ENCODE measurements at regions not wholly inside any gene's neighbourhood (a gene's known extent, or its start where the extent isn't known, plus 50 kb on each side); places are given as distances from the start of the nearest gene placed in this dataset.

GRCh38 chr12:124686370-124687173, 119.2 kb upstream of the NCOR2 start:
- no peak for TF ChIP-seq FOXP2 (optimal IDR thresholded peaks at IDR 0.05; ENCODE audit: borderline replicate concordance, extremely low read depth, extremely low read length, insufficient read depth)

GRCh38 chr12:124685689-124686369, 118.4 kb upstream of the NCOR2 start:
- no peak for TF ChIP-seq FOXP2 (optimal IDR thresholded peaks at IDR 0.05; ENCODE audit: borderline replicate concordance, extremely low read depth, extremely low read length, insufficient read depth)
- TF ChIP-seq, protein P1, sequence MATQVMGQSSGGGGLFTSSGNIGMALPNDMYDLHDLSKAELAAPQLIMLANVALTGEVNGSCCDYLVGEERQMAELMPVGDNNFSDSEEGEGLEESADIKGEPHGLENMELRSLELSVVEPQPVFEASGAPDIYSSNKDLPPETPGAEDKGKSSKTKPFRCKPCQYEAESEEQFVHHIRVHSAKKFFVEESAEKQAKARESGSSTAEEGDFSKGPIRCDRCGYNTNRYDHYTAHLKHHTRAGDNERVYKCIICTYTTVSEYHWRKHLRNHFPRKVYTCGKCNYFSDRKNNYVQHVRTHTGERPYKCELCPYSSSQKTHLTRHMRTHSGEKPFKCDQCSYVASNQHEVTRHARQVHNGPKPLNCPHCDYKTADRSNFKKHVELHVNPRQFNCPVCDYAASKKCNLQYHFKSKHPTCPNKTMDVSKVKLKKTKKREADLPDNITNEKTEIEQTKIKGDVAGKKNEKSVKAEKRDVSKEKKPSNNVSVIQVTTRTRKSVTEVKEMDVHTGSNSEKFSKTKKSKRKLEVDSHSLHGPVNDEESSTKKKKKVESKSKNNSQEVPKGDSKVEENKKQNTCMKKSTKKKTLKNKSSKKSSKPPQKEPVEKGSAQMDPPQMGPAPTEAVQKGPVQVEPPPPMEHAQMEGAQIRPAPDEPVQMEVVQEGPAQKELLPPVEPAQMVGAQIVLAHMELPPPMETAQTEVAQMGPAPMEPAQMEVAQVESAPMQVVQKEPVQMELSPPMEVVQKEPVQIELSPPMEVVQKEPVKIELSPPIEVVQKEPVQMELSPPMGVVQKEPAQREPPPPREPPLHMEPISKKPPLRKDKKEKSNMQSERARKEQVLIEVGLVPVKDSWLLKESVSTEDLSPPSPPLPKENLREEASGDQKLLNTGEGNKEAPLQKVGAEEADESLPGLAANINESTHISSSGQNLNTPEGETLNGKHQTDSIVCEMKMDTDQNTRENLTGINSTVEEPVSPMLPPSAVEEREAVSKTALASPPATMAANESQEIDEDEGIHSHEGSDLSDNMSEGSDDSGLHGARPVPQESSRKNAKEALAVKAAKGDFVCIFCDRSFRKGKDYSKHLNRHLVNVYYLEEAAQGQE (IDR thresholded peaks at IDR 0.05; ENCODE audit: insufficient read depth in 1 of 2, low read depth in 2 of 2, low read length in 2 of 2): peak in 1 of 2 experiments; percentile 10; a peak in 1 of 4 replicates

DNA sequence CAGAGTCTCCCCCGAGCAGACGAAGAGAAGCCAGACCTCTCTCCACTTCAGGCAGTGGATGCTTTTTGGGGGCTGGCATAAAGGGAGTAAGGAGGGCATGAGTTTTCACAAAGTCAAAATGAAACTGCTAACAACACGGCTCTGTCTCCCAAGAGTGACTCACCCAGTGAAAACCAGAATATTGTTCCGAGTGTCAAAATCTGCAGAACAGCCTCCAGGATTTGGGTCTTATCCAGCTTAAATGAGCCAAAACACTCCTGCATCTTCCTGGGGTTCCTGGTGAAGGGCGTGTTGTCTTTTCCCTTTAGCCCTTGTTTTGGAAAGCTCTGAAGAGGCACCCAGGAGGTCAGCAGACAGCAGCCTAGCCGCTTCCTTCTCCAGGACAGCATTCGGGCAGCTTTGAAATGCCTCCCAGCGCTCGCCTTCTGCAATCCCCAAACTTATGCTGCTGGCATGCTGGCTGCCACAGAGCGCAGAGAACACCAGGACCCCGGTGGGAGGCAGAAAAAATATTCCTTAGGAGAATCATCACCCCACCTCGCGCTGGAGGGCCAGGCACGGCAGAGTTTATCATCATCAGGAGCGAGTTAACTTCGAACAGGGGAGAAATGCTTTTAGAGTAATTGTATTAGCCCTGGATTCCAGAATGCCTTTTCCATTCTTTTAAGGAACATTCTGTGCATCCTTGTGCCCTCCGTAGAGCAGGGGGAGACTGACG, 117.7 kb upstream of the NCOR2 start:
- TF ChIP-seq FOXP2 (optimal IDR thresholded peaks at IDR 0.05; ENCODE audit: borderline replicate concordance, extremely low read depth, extremely low read length, insufficient read depth) (no peak), TAF1 (IDR thresholded peaks at IDR 0.05; ENCODE audit: borderline replicate concordance, insufficient read depth, low read length) (no peak), POLR2AphosphoS5 (IDR thresholded peaks at IDR 0.05; ENCODE audit: low read depth, low read length) (no peak), SIN3A (IDR thresholded peaks at IDR 0.05; ENCODE audit: borderline replicate concordance, insufficient read depth, low read length) (no peak)
- TF ChIP-seq, protein P1 (IDR thresholded peaks at IDR 0.05; ENCODE audit: insufficient read depth in 1 of 2, low read depth in 2 of 2, low read length in 2 of 2): no peak

DNA sequence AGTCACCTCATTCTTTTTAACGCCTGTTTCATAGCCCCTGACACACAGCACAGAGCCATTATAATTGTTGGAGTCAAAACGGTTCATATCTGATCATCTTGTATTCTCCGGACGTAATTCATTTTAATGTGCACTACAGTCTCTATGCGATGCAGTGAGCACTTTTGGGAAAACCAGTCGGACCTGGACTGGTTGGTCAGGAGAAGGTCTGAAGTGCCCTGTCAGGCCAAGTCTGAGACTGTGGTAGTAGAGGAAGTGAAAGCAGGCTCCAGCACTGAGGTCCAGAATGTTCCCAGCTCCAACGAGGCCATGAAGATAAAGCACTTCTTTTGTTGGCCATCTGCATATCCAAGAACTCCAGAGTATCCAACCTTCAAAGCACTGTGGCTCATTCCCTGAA, 117.1 kb upstream of the NCOR2 start:
- TF ChIP-seq FOXP2 (optimal IDR thresholded peaks at IDR 0.05; ENCODE audit: borderline replicate concordance, extremely low read depth, extremely low read length, insufficient read depth) (no peak), POLR2AphosphoS5 (IDR thresholded peaks at IDR 0.05; ENCODE audit: low read depth, low read length) (no peak), SIN3A (IDR thresholded peaks at IDR 0.05; ENCODE audit: borderline replicate concordance, insufficient read depth, low read length) (no peak), TAF1 (IDR thresholded peaks at IDR 0.05; ENCODE audit: borderline replicate concordance, insufficient read depth, low read length) (no peak)
- TF ChIP-seq, protein P1 (IDR thresholded peaks at IDR 0.05; ENCODE audit: insufficient read depth in 1 of 2, low read depth in 2 of 2, low read length in 2 of 2): no peak

DNA sequence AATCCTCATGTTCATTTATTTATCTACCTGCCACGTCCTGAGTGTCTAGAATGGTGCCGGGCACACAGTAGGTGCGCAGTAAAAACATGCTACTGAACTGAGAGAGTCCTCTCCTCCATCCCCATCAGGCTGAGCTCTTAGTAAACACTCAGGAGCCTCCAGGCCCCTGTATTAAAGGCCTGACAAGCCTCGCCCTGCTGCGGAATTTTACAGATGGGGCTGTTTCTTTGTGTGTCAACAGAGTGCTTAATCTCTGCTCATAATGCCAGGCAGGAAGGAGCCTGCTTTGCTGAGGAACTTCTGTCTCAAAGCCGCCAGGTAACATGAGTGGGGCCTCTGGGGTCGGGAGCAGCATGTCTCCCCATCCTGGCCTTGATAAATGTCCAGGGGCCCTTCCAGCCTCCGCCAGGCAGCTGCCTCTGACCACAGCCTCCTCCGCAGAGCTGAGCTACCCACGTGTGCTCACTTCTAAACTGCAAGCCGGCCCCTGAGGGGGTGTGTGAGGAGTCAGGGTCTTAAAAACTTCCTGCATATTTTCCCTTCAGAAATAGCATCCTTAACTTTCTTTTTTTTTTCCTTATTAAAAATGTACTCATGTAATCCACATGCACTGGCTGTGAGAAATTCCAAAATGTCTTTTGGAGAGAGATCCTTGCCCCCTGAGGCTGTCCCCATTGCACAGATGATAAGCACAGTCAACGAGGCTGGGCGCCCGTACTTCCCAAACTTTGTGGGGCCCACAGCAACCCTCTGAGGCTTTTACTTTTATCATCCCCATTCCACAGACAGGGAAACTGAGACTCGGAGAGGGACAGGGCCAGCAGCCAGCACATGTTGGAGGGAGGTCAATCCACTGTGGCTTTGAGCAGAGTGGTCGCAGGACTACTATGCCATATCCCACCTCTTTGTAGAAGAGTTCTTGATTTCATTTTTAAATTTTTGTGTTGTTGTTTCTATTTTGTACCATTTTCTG, 116.0 kb upstream of the NCOR2 start:
- TF ChIP-seq TAF1 (IDR thresholded peaks at IDR 0.05; ENCODE audit: borderline replicate concordance, insufficient read depth, low read length): no peak
- TF ChIP-seq SIN3A (IDR thresholded peaks at IDR 0.05; ENCODE audit: borderline replicate concordance, insufficient read depth, low read length): no peak
- TF ChIP-seq, protein P1 (IDR thresholded peaks at IDR 0.05; ENCODE audit: insufficient read depth in 1 of 2, low read depth in 2 of 2, low read length in 2 of 2): no peak
- no peak for TF ChIP-seq FOXP2 (optimal IDR thresholded peaks at IDR 0.05; ENCODE audit: borderline replicate concordance, extremely low read depth, extremely low read length, insufficient read depth)
- no peak for TF ChIP-seq POLR2AphosphoS5 (IDR thresholded peaks at IDR 0.05; ENCODE audit: low read depth, low read length)
